Putamen (tissue), 1 donor: ENCODE measurements at regions not wholly inside any gene's neighbourhood (a gene's known extent, or its start where the extent isn't known, plus 50 kb on each side); places are given as distances from the start of the nearest gene placed in this dataset.
A peak's percentile ranks its signal among the peaks of the same experiment; 100 is the strongest.
"Not testable (repeated sequence)": the region's sequence is repeated elsewhere in the genome, so short reads cannot be mapped to it uniquely, and the experiment has no call there.

Experiments
- DNase-seq: peaks from one replicate; pipeline ENCODE4 v3.0.0-alpha.2; 2016; ENCODE audit warnings: low spot score

- no peak for DNase-seq
Observed at GRCh38 chr21:20265707-20266440, 732.3 kb upstream of the NCAM2 start.

DNA sequence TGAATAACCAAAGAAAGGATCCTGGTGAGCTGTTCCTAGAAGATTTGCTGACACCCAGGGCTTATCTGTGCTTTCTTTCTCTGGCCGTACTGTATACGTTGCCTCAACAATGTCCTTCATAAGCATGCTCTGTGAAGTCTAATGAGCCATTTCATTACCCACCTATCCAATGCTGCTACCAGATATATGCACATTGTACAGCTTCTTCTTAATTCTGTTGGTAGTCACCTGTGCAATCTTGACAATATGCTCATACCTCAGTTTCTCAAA is 731.8 kb upstream of the NCAM2 start:
- DNase-seq: no peak

DNA sequence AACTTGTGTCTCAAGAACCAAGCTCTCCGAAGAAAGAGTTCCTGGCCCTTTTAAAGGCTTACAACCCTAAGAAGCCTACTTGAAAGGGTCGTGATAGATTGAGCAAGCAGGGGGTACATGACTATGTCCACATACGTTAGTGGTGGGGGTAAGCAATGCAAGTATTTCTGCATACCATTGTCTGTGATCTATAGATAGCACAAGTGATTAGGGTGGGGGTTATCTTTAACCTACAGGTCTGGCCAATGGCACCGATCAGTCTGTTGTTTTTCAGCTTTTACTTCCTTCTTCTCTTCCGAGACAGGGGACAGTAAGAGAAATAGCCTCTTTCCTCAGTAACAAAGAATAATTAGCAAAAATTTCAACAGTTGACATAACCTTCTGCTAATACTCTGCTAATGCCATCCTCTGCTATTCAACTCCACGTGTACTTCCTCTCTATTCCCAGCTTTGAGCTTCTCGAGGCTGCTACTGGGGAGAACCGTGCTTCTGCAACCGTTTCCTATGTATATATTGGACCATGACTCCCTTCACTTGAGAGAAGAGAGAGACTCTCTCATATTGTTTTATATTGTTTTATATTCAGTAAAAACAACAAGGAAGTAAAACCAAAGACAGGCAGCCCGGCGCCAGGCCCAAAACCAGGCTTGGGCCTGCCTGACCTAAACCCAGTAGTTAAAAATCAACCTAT is 727.7 kb upstream of the NCAM2 start:
- DNase-seq: no peak

GRCh38 chr21:20272791-20273362 is 725.3 kb upstream of the NCAM2 start:
- DNase-seq: no peak

GRCh38 chr21:20276377-20276776 is 721.8 kb upstream of the NCAM2 start:
- no peak for DNase-seq

GRCh38 chr21:20276954-20277353 is 721.3 kb upstream of the NCAM2 start:
- DNase-seq: no peak

- no peak for DNase-seq
Observed at GRCh38 chr21:20283836-20284235, 714.4 kb upstream of the NCAM2 start.

DNA sequence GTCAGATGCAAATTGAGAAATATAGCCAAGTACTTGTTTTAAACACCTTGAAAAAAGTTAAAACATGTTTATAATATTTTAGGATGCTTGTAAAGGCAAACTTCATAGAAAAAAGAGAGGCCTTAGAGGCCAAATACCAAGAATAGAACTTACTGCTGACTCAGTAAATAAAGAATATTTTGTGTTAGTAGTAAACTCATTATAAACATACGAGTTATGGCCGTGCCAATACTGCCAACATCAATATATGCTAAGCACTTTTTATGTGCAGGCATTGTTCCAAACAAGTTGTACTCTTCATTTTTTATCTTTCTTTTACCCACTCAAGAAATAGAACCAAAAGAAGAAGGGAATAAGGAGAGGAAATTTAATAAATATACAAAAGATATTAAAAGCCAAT is 705.9 kb upstream of the NCAM2 start:
- no peak for DNase-seq

- DNase-seq: not testable (repeated sequence)
Observed at GRCh38 chr21:20292854-20293253, 705.4 kb upstream of the NCAM2 start.

DNA sequence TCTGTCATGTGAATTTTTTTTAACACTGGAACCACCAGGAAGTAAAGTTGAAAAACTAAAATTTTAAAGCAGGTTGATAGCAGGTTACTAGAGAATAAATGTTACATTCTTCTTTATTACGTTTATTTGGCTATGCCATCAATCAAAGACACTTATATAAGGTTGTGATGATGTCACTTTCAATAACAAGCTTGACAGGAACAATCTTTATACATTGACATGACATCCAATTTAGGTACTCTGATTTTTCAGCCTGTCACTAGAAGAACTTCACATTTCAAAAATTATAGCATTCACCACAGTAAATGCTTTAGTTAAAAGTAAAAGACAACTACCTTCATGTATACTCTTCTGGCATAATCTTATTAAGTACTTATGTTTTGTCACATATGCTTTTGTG is 696.8 kb upstream of the NCAM2 start:
- DNase-seq: peak; percentile 63

DNA sequence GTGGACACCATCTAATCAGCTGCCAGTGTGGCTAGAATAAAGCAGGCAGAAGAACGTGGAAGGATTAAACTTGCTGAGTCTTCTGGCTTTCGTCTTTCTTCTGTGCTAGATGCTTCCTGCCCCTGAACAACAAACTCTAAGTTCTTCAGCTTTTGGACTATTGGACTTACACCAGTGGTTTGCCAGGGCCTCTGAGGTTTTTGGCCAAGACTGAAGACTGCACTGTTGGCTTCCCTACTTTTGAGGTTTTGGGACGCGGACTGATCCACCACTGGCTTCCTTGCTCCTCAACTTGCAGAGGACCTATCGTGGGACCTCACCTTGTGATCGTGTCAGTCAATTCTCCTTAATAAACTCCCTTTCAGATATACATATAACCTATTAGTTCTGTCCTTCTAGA is 696.1 kb upstream of the NCAM2 start:
- no peak for DNase-seq

DNA sequence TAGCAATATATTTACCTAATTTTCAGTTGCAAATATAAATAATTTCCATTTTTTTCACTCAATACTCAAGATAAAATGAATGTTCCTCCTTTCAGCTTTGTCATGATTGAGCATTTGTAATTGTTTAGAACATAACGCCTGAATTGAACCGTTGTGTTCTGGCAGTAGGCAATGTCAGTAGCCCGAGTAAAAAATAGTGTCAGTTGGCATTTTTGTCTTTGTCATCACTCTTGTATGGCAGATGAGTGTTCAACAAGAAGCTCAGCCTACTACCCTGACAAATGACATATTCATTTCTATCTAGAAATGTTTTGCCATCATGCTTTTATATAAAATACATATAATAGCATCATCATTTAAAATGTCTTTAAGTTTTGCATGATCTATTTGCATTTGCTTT is 691.4 kb upstream of the NCAM2 start:
- DNase-seq: peak; percentile 37

- no peak for DNase-seq
Observed at GRCh38 chr21:20308586-20309315, 689.5 kb upstream of the NCAM2 start.

- no peak for DNase-seq
Observed at GRCh38 chr21:20311234-20311787, 686.9 kb upstream of the NCAM2 start.

GRCh38 chr21:20313013-20313412 is 685.2 kb upstream of the NCAM2 start:
- no peak for DNase-seq

GRCh38 chr21:20315042-20315441 is 683.2 kb upstream of the NCAM2 start:
- DNase-seq: no peak

DNA sequence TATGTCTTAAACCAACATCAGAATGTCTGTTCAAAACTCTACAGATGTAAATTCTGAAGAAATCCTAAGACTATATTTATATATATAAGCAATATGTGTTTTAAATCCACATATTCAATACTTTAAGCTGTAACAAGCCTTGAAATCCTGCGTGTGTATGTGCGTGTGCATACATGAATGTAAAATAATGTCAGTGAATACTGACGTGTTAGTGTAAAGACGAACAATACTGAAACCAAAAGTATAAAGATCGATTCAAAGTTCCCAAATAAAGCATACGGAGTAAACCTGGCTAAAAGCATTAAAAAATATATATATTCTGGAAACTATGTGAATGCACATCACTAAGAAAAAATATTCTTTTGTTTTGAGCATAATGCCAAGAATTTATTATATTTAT is 668.6 kb upstream of the NCAM2 start:
- DNase-seq: no peak

DNA sequence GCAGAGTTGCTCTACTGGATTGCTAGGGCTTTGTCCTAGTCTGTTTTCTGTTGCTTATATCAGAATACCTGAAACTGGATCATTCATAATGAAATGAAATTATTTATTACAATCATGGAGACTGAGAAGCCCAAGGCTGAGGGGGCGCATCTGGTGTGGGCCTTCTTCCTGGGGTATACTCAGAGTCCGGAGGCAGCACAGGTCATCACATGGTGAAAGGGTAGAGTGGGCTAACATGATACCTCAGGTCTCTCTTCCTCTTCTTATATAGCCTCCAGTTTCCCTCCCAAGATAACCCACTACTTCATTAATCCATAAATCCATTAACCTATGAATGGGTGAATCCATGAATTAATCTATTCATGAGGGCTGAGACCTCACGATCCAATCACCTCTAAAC is 667.6 kb upstream of the NCAM2 start:
- no peak for DNase-seq

DNA sequence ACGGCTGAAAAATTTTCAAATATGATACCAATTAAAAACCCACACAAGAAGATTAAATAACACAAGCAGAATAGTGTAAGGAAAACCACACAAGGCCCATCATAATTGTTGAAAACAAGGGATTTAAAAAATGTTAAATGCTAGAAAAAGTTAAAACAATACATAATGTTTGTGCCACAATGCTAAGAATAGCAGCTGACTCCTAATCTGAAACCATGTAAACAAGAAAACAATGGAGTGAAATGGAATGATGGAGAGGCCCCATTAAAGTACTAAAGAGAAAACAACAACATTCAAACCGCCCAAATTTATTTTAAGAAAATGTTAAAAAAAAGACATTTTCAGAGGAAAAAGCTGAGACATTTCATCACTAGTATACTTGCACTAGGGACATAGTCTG is 663.6 kb upstream of the NCAM2 start:
- no peak for DNase-seq

DNA sequence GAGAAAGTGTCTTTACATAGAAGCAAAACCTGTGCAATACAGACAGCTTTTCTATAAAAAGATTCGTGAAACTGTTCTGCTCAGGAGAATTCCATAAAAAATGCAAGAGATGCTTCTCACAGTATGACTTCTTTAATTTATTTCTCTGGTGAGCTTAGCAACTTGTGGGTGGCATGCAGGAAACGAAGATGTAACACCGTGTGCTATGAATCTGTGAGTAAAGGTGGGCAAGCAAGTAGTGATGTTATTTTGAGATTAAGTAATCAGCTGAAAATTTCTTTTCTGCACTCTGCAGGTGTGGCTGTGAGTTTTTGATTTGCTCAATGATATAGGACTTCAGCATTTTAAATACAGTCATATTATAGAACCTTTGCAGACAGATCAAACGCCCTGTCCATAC is 656.8 kb upstream of the NCAM2 start:
- peak; percentile 59 for DNase-seq

DNA sequence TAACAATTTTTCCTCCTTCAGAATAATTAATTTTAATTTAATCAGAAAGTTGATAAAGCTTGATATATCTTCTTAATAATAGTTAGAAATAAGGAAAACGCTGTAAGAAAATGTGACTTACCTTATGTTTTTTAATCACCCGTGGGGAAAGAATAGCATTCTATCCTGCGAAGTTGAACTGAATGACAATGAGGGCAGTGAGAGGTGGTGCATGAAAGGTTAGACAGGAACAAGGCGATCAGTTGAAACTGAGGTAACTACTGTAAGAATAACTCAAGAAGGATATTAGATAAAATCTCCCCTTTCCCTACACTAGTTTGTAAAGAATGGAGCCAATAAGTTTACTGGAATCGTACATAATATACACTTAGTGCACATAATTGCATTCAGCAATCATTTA is 655.0 kb upstream of the NCAM2 start:
- peak; percentile 4 for DNase-seq

DNA sequence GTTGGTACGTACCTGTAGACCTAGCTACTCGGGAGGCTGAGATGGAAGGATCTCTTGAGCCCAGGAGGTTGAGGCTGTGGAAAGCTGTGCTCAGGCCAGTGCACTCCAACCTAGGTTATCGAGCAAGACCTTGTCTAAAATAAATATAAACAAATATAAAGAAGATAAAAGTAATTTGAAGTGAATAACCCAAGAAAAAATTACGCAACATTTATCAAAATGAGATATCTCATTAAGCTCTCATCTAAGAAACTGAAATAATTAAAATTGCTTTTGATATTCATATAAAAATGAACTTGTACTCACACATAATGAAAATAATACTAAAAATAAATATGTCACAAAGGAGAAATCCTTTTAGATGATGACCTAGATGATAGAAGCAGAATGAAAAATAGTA is 647.1 kb upstream of the NCAM2 start:
- no peak for DNase-seq

- no peak for DNase-seq
Observed at GRCh38 chr21:20353351-20353750, 644.9 kb upstream of the NCAM2 start.
